ENCODE measurements at regions not wholly inside any gene's neighbourhood (a gene's known extent, or its start where the extent isn't known, plus 50 kb on each side); places are given as distances from the start of the nearest gene placed in this dataset.

- no peak for FAIRE-seq
Measured at GRCh38 chr4:42315231-42315630, 82.1 kb upstream of the SHISA3 start.

More at GRCh38 chr4:42315231-42315630, 82.1 kb upstream of the SHISA3 start:
- CTCF ChIA-PET = interaction anchor here (0.6 to 0.8 kb wide), 2 partner anchors 35 to 229 kb away, joined by 3 read pairs; no protein-coding TSS in a partner anchor
- intact Hi-C loops (cut with micrococcal nuclease; ENCODE audit: unreplicated experiment) (no loop called here), in situ Hi-C loops (cut with MboI) (no loop called here)
- no TSS peak for BruUV-seq (replicated peaks)
- no peak overlapping the region for H3K4me3 ChIP-seq
- H3K4me2 ChIP-seq (ENCODE audit: control insufficient read depth, insufficient read depth) = no peak overlapping the region
- no peaks in the 10 kb centered on the region for H3K27me3 ChIP-seq (replicated peaks in 1 of 2; ENCODE audit: control insufficient read depth in 2 of 2, insufficient read depth in 2 of 2, low read length in 1 of 2)
- WGBS (ENCODE audit: insufficient coverage, insufficient replicate concordance, low lambda C conversion rate, missing lambda C conversion rate) = 89% methylated on average over 25 of the region's 28 CpGs
- no peaks in the 10 kb centered on the region for H3K4me1 ChIP-seq (ENCODE audit: control insufficient read depth, insufficient read depth, low read length)
- no peak overlapping the region for H3K27ac ChIP-seq (ENCODE audit: control insufficient read depth, insufficient read depth)
- TF ChIP-seq, protein P1, sequence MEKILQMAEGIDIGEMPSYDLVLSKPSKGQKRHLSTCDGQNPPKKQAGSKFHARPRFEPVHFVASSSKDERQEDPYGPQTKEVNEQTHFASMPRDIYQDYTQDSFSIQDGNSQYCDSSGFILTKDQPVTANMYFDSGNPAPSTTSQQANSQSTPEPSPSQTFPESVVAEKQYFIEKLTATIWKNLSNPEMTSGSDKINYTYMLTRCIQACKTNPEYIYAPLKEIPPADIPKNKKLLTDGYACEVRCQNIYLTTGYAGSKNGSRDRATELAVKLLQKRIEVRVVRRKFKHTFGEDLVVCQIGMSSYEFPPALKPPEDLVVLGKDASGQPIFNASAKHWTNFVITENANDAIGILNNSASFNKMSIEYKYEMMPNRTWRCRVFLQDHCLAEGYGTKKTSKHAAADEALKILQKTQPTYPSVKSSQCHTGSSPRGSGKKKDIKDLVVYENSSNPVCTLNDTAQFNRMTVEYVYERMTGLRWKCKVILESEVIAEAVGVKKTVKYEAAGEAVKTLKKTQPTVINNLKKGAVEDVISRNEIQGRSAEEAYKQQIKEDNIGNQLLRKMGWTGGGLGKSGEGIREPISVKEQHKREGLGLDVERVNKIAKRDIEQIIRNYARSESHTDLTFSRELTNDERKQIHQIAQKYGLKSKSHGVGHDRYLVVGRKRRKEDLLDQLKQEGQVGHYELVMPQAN (conservative IDR thresholded peaks at IDR 0.05) = no peak
- TF ChIP-seq, protein P2, sequence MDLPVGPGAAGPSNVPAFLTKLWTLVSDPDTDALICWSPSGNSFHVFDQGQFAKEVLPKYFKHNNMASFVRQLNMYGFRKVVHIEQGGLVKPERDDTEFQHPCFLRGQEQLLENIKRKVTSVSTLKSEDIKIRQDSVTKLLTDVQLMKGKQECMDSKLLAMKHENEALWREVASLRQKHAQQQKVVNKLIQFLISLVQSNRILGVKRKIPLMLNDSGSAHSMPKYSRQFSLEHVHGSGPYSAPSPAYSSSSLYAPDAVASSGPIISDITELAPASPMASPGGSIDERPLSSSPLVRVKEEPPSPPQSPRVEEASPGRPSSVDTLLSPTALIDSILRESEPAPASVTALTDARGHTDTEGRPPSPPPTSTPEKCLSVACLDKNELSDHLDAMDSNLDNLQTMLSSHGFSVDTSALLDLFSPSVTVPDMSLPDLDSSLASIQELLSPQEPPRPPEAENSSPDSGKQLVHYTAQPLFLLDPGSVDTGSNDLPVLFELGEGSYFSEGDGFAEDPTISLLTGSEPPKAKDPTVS (IDR thresholded peaks at IDR 0.05; ENCODE audit: low read depth, low read length) = no peak
- TF ChIP-seq FOXK2 (IDR thresholded peaks at IDR 0.05) = no peak
- no peak for TF ChIP-seq PBX3 (IDR thresholded peaks at IDR 0.05; ENCODE audit: insufficient replicate concordance, low read depth, low read length)
- no peak for TF ChIP-seq CBX5 (IDR thresholded peaks at IDR 0.05; ENCODE audit: low read depth)
- no peak for TF ChIP-seq SREBF1 (IDR thresholded peaks at IDR 0.05; ENCODE audit: low read length)
- no peak for TF ChIP-seq DPF2 (IDR thresholded peaks at IDR 0.05)
- TF ChIP-seq CHD2 (IDR thresholded peaks at IDR 0.05; ENCODE audit: borderline replicate concordance, low read depth, low read length) = no peak
- TF ChIP-seq, protein P3, sequence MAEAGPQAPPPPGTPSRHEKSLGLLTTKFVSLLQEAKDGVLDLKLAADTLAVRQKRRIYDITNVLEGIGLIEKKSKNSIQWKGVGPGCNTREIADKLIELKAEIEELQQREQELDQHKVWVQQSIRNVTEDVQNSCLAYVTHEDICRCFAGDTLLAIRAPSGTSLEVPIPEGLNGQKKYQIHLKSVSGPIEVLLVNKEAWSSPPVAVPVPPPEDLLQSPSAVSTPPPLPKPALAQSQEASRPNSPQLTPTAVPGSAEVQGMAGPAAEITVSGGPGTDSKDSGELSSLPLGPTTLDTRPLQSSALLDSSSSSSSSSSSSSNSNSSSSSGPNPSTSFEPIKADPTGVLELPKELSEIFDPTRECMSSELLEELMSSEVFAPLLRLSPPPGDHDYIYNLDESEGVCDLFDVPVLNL (IDR thresholded peaks at IDR 0.05; ENCODE audit: low read depth, low read length) = no peak
- no peak for TF ChIP-seq POU2F2 (IDR thresholded peaks at IDR 0.05; ENCODE audit: borderline replicate concordance, low read depth, low read length)
- TF ChIP-seq SMC3 (IDR thresholded peaks at IDR 0.05; ENCODE audit: borderline replicate concordance, low read length) = no peak
- TF ChIP-seq, protein P4, sequence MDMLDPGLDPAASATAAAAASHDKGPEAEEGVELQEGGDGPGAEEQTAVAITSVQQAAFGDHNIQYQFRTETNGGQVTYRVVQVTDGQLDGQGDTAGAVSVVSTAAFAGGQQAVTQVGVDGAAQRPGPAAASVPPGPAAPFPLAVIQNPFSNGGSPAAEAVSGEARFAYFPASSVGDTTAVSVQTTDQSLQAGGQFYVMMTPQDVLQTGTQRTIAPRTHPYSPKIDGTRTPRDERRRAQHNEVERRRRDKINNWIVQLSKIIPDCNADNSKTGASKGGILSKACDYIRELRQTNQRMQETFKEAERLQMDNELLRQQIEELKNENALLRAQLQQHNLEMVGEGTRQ (IDR thresholded peaks at IDR 0.05; ENCODE audit: borderline replicate concordance, low read depth, low read length) = no peak
- TF ChIP-seq FOS (IDR thresholded peaks at IDR 0.05; ENCODE audit: borderline replicate concordance, extremely low read depth, insufficient read length) = no peak
- no peak for TF ChIP-seq TARDBP (IDR thresholded peaks at IDR 0.05; ENCODE audit: borderline replicate concordance)
- DNase-seq (ENCODE audit: low read depth, low spot score) = no peak
- H3K79me2 ChIP-seq (ENCODE audit: control insufficient read depth, insufficient read depth, low read length) = no peaks in the 10 kb centered on the region
- POLR2A ChIA-PET = no interaction called here
- SMC1A ChIA-PET (ENCODE audit: uncharacterized antibody, unreplicated experiment) = no interaction called here
- H3K36me3 ChIP-seq (ENCODE audit: control insufficient read depth in 2 of 2, insufficient read depth in 2 of 2, low read length in 1 of 2) = no peaks in the 10 kb centered on the region
- ATAC-seq = no peak
- H2AFZ ChIP-seq (ENCODE audit: control insufficient read depth, low read depth, low read length) = no peak overlapping the region
- H3K9ac ChIP-seq (ENCODE audit: control insufficient read depth, insufficient read depth, low read length) = no peak overlapping the region
- RAD21 ChIA-PET (ENCODE audit: unreplicated experiment) = no interaction called here
- H4K20me1 ChIP-seq (ENCODE audit: control insufficient read depth, insufficient read depth) = no peaks in the 10 kb centered on the region
- no peaks in the 10 kb centered on the region; the same call in 1 of the 3 replicates for H3K9me3 ChIP-seq (replicated peaks; ENCODE audit: control insufficient read depth, insufficient read depth, low read length)
